ENCODE measurements at regions not wholly inside any gene's neighbourhood (a gene's known extent, or its start where the extent isn't known, plus 50 kb on each side); places are given as distances from the start of the nearest gene placed in this dataset.

DNA sequence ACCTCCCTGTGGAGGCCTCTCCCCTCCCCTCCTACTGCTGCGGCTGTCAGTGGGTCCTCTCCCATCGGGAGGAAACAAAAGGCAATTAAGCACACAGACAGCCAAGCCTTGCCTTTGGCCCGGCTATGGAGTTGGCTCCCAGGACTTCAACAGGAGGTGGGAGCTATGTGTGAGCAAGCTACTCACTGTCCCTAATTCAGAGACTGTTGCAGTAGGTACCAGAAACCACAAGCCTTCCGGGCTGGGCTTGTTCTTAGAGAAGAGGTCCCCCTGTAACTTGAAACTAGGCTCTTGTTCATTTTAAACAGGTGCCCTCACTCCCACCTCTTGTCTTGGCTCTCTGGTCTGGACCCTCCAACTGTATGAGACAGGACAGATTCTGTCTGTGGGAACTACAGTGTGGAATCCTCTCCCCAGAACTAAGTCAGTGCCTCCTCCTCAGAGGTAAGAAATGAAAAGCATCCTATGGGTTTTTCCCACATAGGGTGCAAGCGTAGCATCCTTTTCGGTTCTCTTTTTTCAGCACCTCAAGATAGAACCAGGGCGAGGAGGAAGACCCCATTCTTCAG, 561.1 kb downstream of the EBF1 start:
- no peak for TF ChIP-seq POLR2AphosphoS5 (IDR thresholded peaks at IDR 0.05; ENCODE audit: low read depth, low read length)
- TF ChIP-seq POLR2A (IDR thresholded peaks at IDR 0.05; ENCODE audit: insufficient read depth in 1 of 2, low read depth in 2 of 2, low read length in 2 of 2), result no peak
- TF ChIP-seq ZNF776 (CRISPR knock-in tag; IDR thresholded peaks at IDR 0.05), result no peak
- TF ChIP-seq, protein P1, sequence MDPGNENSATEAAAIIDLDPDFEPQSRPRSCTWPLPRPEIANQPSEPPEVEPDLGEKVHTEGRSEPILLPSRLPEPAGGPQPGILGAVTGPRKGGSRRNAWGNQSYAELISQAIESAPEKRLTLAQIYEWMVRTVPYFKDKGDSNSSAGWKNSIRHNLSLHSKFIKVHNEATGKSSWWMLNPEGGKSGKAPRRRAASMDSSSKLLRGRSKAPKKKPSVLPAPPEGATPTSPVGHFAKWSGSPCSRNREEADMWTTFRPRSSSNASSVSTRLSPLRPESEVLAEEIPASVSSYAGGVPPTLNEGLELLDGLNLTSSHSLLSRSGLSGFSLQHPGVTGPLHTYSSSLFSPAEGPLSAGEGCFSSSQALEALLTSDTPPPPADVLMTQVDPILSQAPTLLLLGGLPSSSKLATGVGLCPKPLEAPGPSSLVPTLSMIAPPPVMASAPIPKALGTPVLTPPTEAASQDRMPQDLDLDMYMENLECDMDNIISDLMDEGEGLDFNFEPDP (CRISPR knock-in tag; conservative IDR thresholded peaks at IDR 0.05), result no peak
